EH (cell line): ENCODE measurements at regions not wholly inside any gene's neighbourhood (a gene's known extent, or its start where the extent isn't known, plus 50 kb on each side); places are given as distances from the start of the nearest gene placed in this dataset.

Experiments
- DNase-seq: peaks from one replicate; pipeline ENCODE4 v3.0.0-alpha.2; 2015; ENCODE audit warnings: low read depth

DNA sequence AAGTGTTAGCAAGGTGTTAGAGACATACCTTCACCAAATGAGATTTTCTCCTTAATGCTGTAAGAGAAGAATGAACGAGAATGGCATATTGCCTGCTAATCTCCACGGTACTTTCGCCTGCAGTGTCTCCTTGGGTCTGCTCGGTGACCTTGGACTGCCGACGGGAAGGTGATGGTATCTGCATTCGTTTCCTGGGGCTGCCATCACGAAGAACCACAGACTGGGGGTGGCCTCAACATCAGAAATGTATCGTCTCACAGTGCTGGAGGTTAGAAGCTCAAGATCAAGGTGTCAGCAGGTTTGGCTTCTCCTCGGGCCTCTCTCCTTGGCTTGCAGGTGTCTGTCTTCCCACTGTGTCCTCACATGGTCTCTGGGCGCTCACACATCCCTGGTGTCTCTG, 86.3 kb upstream of the TNRC6C start:
- no peak for DNase-seq

- DNase-seq: no peak
Measured at GRCh38 chr17:77872714-77873499, 85.6 kb upstream of the TNRC6C start.

- DNase-seq: no peak
Measured at GRCh38 chr17:77873500-77874302, 84.8 kb upstream of the TNRC6C start.

DNA sequence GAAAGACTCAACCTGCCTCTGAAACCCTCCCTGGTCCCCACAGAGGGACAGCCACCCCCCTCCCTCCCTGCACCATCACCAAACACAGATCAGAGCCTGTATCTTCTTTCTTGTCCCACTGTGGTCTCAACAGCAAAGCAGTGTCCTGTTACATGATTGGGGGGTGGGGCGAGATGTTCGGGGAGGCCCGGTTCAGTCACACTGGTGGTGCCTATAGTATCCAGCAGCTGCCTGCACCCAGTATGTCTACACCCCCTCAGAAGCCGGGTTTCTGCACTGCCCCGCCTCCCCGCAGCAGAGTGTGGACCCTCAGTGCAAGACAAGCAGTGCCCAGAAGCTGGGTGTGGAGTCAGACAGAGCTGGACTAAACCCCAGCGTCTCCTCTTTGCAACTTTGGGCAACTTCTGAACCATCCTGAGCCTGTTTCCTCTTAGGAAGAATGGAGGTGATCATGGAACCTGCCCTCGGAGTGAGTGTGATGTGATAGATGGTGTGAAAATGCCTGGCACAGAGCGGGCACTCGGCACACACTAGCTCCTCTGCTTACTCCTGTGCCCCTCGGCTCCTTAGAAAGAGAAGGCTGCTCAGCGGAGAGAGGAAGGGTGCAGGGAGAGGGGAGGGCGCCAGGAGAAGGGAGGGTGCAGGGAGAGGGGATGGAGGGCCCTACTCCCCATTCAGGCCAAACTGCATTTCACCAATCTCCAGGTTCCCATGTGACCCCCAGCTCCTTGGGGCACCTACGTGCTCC, 84.0 kb upstream of the TNRC6C start:
- no peak for DNase-seq

GRCh38 chr17:77875051-77875780, 83.3 kb upstream of the TNRC6C start:
- DNase-seq: peak; percentile 87

- DNase-seq: peak; percentile 43
Measured at GRCh38 chr17:77875881-77876509, 82.5 kb upstream of the TNRC6C start.

DNA sequence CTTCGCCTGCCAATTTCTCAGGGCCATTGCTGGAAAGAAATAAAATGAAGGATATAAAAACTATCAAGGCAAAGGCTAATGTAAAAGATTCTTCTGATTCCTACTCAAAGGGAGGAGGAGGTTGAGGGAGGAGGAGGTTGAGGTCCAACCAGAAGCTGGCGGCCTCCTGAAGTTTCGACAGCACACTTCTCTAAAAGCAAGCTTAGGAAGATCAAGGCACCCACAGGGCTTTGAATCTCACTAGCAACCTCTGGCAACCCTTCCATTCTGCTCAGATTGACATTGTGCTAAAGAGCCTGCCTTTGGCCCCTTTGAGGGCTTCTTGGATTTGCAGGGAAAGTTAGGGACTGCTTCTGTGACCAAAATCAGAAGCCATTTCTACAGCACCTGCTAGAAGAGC, 81.5 kb upstream of the TNRC6C start:
- no peak for DNase-seq

DNA sequence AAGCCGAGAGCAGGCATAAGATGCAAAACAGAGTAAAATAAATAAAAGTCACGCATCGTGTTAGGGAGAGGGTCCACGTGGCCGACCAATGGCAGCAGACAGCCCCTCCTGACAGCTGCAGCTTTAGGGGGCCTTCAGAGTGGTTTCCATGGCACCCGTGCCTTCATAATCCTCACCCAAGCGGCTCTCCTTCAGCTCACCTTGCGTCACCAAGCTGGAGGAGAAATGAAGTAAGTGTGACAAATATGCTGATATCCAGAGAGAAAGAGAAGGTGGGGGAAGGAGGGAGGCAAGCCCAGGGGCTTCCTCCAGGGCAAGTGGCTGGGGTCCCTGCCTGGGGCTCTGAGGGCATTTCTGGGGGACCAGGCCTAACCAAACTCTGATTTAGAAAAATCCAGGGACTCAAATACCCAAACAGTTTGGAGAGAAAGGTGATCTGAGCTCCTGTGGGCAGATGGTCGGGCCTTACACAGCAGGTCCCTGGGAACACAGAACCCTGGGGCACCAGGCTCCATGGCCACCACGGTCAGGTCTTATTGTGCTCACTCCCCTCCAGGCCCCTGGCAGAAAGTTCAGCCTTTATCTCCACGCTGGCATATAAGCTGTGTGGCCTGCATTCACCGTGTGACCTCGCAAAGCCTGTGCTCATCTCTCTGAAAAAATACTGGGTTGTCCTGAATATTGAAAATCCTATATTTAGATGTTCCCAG, 80.7 kb upstream of the TNRC6C start:
- DNase-seq: no peak

- no peak for DNase-seq
Measured at GRCh38 chr17:77879226-77879895, 79.1 kb upstream of the TNRC6C start.

- no peak for DNase-seq
Measured at GRCh38 chr17:77879896-77880280, 78.6 kb upstream of the TNRC6C start.

DNA sequence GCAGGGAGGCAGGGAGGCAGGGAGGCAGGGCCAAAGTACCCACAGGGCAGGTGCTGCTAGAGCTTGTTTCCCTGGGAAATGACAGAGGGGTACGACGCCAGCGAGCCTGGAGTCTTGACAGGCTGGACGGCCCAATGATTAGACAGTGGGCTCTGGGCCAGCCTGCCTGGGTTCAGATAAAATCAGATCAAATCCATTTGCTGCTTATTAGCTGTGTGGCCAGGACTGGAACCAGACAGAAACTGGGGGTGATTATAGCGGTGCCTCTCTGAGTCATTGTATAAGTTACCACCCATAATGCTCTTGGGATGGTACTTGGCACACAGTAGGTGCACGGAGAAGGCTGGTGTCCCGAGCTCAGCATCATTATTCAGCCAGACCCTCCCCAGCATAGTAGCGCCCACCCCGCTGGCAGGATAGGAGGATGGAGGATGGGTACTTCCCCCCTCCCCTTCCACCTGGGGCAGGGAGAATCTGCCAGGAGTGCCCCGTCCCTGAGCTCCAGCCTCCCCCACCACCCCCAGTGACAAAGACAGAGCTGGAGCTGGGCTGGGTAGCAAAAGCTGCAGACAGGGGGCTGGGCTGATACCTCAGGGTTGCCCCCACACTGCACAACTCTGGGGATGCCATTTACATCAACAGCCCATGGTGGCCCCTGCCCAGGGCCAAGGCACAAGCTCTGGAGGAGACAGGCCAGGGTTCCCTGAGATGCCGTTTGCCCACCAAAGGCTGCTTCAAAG, 77.6 kb upstream of the TNRC6C start:
- no peak for DNase-seq

GRCh38 chr17:77881545-77881944, 77.0 kb upstream of the TNRC6C start:
- DNase-seq: peak; percentile 39

GRCh38 chr17:77882040-77882439, 76.5 kb upstream of the TNRC6C start:
- DNase-seq: no peak

DNA sequence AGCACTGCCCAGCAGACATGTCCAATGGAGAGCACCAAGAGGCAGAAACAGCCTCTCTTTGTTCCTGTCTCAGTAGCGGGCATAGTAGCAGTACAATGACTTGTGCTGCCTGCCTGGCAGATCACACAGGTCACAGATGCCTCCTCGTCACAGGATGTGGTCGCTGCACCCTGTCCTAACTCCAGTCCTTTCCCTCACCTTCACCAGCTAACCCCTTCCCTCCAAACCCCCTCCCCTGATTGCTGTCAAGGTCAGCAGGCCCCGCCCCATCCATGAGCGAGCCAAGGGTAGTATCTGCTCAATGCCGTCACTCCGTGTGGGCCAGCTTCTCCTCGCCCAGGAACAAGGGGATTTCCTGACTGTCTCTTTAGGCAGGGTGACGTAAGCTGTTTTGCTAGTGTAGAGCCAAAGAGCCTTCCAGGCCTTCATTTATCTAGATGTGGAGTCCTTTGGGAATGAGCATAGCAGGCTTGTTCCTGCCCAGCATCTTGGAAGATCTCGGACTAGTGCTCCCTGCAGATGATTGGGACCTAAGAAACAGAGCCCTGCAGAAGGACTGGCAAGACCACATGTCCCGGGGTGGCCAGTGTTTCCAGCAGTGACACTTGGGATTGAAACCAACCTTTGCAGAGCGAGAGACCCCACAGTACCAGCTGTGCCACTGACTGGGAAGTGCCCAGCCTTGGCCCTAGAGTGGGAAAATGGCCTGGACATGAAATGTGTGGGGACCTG, 75.9 kb upstream of the TNRC6C start:
- no peak for DNase-seq

DNA sequence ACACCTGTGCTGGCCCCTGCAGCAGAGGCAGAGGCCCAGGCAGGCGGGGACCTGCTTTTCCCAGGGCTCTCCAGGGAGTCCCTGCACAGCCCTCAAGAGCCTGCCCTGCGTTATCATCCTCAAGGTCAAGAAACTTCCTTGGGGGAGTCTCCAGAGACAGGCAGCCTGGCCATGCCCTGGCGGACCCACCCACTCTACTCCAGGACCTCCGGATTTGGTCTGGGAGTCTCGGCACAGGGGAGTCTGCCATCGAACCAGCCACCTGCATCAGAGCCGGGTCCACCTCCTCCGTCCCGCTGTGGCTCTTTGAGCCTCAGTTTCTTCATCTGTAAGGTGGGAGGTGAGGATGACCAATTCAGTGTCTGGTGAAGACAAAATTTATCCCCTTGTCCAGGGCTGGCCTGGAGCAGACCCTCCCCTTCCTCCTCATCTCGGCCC, 75.3 kb upstream of the TNRC6C start:
- DNase-seq: no peak

- DNase-seq: no peak
Measured at GRCh38 chr17:77884019-77884418, 74.5 kb upstream of the TNRC6C start.

- DNase-seq: no peak
Measured at GRCh38 chr17:77884967-77885641, 73.4 kb upstream of the TNRC6C start.

DNA sequence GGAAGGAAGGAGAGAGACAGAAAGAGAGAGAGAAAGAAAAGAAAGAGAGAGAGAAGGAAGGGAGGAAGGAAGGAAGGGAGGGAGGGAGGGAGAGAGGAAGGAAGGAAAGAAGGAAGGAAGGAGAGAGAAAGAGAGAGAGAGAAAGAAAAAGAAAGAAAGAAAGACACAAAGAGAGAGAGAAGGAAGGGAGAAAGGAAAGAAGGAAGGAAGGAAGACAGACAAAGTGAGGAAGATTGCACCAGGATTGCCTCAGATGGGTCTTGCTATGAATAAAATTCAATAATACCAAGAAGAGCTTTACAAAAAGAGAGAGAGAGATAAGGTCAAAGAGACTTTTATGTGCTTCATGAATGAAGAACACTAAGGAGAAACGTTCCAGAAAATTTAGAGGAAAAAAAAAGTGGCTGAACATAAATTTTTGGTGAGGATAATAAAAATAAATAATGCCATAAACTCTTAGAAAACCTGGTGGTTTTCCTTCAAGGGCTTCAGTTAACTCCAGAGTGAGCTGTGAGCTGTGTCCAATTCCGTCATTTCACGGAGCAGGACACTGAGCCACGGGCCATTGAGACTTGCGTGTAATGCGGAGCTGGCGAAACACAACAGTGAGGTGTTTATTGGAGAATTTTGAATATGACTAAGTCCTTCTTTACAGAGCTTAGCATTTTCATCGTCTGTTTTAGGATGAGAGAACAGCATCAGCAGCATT, 72.7 kb upstream of the TNRC6C start:
- no peak for DNase-seq
